ENCODE measurements at regions not wholly inside any gene's neighbourhood (a gene's known extent, or its start where the extent isn't known, plus 50 kb on each side); places are given as distances from the start of the nearest gene placed in this dataset.

DNA sequence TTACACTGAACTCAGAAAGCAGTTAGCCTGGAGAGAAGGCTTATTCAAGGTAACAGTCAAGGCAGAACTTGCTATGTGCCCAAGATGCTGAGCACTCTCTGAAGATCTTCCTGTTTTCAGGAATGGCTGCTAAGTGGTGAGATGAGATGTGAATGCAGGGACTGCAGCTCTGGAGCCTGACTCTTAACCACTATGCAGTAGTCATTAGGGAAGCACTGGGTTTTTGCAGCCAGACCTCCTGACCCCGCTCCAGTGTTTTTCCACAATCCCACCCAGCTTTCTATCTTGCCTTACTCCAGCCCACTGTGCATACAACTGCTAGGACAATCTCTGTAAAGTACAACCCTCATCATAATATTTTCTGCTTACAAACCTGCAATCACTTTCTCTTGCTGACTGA is 95.2 kb upstream of the LNX1 start:
- TF ChIP-seq TAF1 (IDR thresholded peaks at IDR 0.05; ENCODE audit: low read depth, low read length): no peak
- no peak for TF ChIP-seq POLR2AphosphoS5 (IDR thresholded peaks at IDR 0.05; ENCODE audit: low read depth, low read length)
